Ureter (tissue), 1 donor: ENCODE measurements at regions not wholly inside any gene's neighbourhood (a gene's known extent, or its start where the extent isn't known, plus 50 kb on each side); places are given as distances from the start of the nearest gene placed in this dataset.

Experiments
- DNase-seq: peaks from one replicate; pipeline ENCODE4 v3.0.0-alpha.2; 2020; ENCODE audit warnings: low spot score
- donor health status: DM: yes; HTN: yes; CAD: no.

DNA sequence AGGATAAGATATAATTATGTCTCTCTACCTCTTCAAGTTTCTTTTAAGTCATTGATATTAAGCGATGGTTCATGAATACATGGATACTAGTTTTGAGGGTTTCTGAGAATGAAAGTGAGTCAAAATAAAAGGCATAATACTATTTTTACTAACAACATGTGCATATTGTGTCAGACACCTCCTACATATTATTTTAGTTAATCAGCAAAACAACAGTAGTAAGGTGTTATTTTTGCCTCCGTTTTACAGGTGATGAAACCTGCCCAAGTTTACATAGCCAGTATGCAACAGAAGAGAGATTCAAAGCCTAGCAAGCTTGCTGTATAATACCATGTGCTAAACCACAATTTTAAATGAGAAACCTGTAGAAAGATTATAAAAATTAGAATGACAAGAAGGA, 544.1 kb downstream of the EPHA5 start:
- no peak for DNase-seq

DNA sequence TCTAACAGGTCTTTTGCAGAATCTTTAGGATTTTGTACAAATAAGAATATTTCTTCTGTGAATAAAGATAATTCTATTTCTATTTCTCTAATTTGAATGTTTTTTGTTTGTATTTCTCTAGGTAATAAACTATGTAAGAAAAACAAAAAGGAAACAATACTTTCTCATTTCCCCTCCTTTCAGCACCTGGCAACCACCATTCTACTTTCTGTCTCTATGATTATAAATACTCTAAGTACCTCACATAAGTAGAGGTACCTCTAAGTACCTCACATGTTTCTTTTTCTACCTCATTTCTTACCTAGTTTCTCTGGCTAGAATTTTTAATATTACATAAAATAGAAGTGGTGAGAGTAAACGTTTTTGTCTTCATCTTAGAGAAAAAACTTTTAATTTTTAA, 550.0 kb downstream of the EPHA5 start:
- DNase-seq = no peak

DNA sequence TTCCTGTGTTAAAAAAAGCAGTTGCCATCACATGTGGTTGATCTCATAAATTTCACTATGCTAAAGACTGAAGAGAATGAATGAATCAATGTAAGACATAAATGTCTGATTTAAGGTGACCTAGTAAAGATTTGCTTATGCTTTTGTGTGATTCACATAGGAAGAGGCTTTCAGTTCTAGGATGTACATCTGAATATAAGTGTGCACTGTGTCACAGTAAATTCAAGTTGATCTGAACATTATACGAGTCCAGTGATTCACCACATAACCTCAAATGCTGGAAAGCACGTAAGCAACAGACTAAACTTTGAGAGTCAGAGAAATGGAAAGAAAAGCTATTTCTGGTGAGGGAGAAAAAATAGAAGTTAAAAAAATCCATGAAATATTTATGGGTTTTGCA, 567.9 kb downstream of the EPHA5 start:
- no peak for DNase-seq

DNA sequence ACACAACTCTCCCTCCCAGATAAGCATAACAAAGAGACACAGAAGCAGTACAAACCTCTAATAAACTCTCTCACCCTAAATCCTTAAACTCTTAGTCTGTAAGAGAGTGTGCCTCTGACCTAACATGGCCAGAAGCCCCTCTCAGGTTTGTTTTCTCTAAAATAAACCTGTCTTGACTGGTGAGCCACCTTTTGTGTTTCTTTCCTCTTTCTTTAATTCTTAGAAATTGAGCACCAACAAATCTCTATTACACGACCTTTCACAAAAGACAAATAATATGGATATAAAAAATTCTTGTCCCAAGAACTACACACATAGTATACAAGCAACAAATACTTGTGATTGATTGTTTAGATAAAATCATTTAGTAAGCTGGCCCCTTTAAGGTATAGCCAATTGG, 573.7 kb downstream of the EPHA5 start:
- no peak for DNase-seq

DNA sequence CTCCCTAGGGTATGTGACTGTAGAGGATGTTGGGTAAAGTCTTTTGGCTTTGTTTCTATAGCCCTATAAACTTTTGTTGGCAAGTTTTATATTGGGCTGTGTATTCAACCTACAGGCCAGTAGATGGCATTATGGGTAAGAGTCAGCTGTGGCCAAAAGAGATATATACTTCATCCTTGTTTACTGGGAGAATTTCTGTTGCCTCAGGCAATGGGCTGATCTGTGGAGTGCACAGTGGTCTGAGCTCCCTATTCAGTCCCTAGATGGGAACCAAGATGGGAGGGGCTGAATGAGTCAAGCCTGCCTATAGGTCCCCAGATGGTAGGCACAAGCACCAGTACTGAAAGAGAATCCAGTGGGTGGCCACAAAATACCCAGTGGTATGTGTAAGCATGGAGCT, 580.6 kb downstream of the EPHA5 start:
- DNase-seq = no peak

DNA sequence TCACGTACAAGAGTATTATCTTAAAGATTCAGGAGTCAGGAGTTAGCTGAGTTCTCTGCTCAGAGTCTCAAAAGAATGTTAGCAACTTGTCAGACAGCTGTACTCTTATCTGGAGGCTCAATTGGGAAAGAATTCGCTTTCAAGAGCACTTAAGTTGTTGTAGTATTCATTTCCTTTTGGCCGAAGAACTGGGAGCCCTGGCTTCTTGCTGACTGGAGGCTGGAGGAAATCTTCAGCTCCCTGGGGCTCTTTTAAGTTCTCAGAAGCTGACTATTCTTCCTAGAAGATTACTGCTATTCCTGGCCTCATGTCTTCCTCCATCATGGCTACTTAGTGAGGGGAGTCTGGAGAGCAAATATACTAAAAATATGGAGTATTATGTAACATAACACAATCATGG, 587.2 kb downstream of the EPHA5 start:
- no peak for DNase-seq

DNA sequence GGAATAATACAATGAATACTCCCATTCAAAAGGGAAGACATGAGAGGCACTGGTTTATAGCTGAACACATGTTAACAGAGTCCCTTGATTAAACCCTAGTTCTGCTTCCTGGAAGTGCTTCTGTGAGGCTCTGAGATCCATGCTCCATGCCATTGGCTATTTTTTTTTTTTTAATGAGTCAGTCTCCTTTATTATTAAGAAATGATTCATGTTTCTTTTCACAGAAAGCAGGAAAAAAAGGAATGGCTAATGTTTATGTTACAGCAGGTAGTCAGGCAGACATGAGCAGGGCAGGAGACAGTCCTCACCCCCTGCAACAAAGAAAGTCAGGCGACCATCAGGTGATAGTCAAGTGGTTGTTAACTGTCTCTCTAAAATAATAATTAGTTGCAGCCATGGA, 598.7 kb downstream of the EPHA5 start:
- DNase-seq = no peak

DNA sequence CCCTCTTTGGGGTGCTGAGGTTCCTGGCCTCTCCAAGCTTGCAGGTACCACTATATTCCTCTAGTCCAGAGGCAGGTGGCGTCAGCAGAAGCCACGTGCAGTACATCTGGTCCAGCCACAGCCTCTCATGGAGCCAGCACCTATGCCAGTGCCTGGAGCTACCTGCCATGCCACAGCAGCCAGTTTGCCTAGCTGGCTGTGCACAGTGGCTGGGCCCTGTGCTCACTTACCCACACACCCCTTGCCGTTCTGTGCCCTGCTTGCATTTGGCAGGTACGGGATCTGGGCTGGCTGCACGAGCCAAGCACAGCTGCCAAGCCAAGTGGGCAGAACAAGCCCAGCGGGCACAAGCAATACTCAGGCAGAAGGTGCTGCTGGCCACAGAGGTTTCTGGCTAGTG, 601.1 kb downstream of the EPHA5 start:
- no peak for DNase-seq

DNA sequence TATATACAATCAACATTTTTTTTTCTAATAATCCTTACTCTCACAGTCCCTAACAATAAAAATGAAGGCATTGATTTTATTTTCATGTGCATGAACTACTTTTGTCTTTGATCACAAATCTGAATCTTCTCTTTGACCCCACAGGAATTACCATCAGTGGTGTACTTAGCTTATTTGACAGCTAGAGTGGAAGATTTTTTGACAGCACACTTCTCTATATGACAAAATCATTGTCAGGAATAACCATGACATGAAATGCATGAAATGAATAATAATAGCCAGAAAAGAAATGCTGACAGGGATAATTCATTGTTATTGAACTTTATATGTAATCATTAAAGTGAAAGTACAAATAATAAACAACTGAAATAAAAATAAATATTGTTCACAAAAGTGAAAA, 604.2 kb downstream of the EPHA5 start:
- no peak for DNase-seq

DNA sequence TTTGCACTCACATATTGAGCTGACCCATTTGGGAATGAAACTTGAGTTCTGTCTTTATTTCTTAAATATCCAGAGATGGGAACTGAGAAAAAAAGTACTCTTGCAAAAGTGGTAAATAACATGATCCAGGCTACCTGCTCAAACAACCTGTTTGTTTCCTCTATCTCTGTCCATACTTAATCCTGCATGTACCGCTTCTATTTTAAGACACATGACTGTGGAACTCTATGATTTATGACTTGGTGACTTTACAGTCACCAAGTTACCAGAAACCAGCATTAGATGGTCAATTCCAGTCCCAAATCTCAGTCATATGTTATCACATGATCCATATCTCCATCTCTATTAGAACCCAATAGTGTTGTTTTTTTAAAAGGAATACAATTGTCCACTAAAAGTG, 606.7 kb downstream of the EPHA5 start:
- DNase-seq = no peak

DNA sequence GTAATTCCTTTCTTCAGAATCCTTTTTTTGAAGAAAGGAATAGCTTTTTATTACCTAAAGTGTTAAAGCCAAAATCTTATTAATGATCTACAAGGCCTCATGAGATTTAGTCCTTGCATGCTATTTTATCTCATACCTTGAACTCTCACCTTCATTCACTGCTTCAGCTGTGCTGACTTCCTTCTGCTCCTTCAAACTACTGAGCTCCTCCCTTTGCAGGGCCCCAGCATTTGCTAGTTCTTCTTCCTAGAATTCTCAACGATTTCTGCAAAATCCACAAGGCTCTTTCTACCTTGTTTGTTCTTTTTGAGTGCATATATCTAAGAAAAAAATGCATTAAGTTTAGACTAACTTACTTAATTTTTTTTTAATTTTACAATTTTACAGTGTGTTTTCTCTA, 619.5 kb downstream of the EPHA5 start:
- no peak for DNase-seq

DNA sequence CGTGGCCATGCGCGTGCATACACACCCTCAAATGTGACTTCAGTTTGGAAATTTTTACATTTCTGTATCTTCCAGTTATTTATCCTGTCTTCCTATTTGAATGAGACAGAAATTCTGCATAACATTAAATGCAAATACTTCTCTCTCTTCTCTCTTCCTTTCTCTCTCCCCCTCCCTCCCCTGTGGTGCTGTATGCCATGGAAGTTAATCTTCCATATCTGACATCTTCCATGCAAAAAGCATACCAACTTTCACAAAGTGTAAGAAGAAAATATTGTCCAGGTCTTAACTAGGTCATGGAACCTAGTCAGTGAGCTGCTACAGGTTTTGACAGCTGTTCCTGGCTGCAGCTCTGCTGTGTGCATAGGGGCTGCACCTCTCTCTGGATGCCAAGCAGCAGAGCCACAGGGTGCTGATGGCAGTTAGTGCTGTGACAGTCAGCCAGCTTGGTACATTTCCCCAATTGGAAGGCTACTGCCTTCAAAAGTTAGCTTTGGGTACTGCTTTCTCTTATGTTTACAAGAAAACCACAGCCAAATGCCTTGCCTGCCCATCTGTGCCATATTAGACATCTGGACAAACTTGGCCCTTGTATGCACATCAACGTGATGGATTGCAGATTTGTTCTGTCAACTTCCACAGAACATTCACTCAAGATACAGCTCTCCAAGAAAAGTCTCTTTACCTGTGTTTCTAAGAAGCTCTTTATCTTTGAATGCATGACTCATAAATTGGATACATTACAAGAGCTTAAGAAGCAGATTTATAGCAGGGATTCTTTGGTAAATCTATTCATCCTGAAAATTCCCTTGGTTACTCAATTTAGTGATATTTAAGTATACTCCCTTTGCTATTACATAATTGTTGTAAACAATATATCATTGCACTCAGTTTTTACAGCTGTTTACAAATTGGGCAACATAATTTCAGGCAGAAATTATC, 623.8 kb downstream of the EPHA5 start:
- no peak for DNase-seq

DNA sequence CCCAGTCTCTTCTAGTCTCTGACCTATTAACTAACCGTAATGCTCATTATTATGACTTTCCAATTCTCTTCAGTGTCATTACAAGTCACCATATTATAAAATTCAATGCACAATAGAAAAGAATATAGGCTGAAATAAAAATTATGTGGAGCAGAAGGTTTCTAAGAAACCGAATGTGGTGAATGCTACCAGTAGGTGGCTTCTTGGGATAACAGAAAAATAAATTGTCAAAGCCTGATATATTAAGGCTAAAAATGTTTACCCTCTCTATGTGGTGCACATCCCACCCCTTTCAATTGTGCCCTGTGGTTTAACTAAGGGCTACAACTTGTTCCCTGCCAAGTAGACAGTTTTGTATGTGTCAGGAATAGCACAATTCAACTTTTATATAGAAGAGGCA, 624.6 kb upstream of the TECRL start:
- DNase-seq = no peak

DNA sequence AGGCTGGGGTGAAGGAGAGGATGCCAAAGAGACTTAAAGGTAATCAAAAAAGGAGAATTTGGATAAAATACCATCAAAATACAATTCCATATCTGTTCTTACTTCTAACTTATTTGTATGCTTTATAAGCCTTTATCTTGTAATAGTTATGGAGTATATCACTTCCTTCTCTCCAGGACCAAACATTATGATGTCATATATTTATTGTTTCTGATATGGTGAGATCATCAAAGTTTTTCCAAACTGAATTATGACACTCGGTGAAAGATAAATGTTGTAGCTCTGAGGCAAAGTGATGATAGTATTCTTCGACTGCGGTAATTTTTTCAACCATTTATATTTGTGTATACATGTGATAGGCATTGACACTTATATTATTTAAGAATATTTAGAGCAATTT, 619.3 kb upstream of the TECRL start:
- DNase-seq = no peak

DNA sequence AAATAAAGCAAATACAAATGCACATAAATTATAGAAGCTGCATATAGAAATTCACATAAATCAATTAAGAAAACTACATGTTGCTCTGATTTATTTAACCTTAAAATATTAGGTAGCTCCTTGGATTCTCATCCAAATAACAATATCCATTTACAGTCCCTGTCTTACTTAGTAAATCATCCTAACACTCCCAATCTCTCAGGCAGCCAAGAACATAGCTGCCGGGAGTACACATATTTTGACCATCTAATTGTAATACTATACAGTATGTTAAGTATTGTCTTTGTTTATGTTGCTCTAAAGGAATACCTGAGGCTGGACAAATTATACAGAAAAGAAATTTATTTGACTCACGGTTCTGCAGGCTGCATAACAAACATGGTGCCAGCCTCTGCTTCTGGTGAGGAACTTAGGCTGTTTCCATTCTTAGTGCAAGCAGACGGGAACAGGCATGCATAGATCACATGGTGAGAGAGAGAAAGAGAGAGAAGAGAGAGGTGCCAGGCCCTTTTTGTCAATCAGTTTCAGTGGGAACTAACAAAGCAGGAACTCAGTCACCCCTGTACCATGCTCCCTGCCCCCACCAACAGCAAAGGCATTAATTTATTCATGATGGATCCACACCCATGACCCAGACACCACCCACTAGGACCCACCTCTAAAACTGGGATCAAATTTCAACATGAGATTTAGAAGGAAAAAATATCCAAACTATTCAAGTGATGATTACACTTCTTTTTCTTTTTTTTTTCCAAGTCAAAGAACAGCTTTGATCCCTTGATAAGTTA, 614.8 kb upstream of the TECRL start:
- no peak for DNase-seq

DNA sequence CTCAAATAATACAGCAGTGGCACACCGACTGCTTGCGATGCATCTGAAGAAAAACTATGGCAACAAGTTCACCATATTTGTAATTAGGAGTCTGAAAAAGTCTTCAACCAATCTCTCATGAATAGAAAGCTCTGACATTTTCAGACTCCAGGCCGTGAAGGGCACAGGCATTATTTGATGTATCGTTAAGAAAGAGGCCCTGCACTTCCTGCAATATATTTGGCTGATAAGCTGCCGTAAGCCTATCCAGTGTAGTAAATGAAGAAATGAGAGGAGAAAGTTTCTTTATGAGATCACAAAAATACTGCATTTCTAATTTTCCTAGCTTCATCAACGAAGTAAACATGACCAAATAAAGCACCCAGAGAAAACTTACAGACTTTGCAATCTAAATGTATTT, 613.8 kb upstream of the TECRL start:
- no peak for DNase-seq

DNA sequence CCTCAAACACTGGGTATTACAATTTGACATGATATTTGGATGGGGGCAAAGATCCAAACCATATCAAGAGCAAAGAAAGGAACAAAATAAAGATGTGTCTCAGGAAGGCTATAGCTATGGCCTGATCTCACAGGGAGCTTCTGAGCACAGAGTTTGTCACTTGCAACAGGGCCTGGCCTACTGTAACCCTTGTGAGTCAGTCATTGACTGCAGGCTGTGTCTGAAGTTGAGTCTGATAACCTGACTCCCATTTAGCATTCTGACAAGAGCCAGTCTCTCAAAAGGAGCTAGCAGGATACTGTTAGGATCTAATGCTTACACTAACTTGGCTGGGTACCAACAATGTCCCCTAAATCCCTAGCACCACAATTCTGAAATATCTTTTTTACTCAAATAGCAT, 612.5 kb upstream of the TECRL start:
- DNase-seq = no peak

DNA sequence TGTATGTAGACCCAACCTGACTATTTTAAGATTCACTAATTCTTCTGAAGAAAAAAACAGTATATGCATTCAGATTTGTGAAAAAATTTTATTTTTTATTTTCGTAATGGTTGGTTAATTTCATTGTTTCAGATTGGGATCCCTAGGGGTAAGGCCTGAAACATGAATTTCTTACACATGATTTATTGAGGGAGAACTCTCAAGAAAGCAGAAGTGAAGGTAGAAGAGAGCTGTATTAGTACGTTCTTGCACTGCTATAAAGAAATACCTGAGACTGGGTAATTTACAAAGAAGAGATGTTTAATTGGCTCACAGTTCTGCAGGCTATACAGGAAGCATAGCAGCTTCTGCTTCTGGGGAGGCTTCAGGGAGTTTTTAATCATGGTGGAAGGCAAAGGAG, 611.9 kb upstream of the TECRL start:
- no peak for DNase-seq

DNA sequence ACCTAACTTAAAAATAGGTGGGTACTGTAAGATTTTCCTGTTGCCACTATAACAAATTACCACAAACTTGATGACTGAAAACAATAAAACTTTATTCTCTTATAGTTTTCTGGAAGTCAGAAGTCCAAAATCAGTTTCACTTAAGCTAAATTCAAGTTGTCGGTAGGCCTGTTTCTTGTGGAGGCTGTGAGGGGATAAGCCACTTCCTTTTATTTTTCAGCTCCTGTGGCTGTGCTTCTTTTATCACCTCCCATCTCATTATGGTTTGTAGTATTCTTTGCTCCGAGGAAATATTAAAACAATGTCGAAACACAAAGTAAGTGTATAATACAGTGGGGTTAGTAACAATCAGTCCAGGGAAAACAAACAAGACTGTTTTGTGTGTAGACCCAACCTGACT, 610.5 kb upstream of the TECRL start:
- DNase-seq = no peak

DNA sequence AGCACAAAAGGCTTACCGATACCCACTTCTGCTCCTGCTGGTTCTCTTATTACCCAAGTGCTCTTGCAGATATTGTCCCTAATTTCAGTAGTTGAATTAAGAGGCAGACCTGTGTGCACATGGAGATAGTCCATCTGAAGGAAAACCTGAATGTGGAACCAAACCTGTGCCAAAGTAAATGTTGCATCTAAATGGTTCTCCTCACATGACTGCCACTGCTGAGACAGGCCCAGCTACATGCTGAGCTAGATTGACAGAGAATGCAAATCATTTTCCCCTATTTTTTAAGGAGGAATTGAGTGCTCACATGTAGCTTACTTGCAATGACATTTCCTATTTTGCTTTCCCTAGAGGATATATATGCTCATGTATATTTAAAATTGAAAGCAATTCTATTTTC, 609.1 kb upstream of the TECRL start:
- no peak for DNase-seq

DNA sequence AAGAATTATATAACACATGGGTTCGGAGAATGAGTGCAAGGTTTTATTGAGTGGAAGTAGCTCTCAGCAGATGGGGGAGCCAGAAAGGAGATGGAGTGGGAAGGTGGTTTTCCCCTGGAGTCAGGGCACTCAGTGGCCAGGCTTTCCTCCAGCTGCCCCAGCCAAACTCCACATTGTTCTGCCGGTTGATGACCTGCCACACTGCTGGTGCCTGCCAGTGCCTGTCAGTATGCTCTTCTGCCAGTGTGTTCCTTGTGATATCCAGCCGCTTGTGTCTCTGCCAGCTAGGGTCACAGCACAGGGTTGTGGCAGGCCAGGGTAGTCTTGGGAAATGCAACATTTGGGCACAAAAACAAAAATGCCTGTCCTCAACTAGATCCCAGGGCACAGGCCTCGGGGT, 604.8 kb upstream of the TECRL start:
- no peak for DNase-seq

DNA sequence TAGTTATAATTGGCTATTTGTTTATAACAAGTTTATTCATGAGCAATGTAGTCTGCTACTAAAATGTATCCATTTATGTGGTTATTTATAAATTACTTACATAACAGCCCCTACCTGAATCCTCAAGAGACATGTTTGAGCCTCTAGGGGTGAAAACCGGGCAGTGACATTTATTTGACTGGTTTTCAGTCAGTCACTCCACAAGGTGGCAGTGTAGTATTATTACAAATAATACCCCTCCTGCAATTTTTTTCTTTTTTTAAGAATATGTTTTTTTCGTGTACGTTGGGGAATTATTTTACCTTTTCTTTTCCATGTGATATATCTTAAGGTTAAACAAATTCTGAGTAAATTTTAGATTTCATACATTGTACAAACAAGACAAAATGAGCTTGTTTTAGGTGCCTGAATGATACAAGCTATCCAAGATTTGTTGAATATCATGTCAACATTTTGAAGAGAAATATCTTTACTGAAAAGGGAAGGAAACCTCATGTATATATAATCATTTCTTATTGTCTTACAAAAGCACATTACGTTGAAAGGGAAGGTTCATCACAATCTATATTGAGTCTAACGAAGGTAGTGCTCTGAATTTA, 598.7 kb upstream of the TECRL start:
- no peak for DNase-seq

DNA sequence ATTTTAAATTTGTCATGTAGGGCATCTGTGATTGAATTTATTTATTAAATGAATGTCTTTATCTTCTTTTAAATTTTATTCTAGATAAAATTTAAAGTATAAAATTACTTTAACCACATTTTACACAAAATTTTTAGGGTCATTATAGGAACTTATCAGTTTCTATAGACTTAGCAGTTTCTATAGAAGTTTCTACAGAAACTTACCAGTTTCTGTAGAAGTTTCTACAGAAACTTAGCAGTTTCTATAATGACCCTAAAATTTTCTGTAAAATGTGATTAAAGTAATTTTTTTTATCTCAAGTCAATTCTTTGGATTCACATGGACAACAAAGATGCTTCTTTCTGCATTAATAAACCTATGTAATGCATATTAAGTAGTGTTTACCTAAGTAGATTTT, 565.9 kb upstream of the TECRL start:
- DNase-seq = no peak
